Stimulated activated CD8-positive, alpha-beta memory T cell treated with anti-CD3 and anti-CD28 coated beads, Interleukin-4, amount 100 ng/mL, for 1 hour (primary cell): ENCODE measurements at regions not wholly inside any gene's neighbourhood (a gene's known extent, or its start where the extent isn't known, plus 50 kb on each side); places are given as distances from the start of the nearest gene placed in this dataset.

Experiments
- DNase-seq, 2 donors: peaks; one replicate each; pipeline ENCODE4 v3.0.0-alpha.2; 2020; ENCODE audit warnings: low read depth in 2 of 2, low spot score in 1 of 2

- DNase-seq, result no peak
These were observed 95.1 kb downstream of the FASLG start for GRCh38 chr1:172753964-172754363.

- no peak for DNase-seq
These were observed 95.7 kb downstream of the FASLG start for GRCh38 chr1:172754609-172755008.

GRCh38 chr1:172755099-172755498 is 96.2 kb downstream of the FASLG start:
- no peak for DNase-seq

GRCh38 chr1:172756024-172756423 is 97.1 kb downstream of the FASLG start:
- no peak for DNase-seq

GRCh38 chr1:172758259-172758658 is 99.4 kb downstream of the FASLG start:
- DNase-seq, result no peak

- DNase-seq, result no peak
These were observed 101.2 kb downstream of the FASLG start for GRCh38 chr1:172760121-172760520.

GRCh38 chr1:172761581-172762486 is 102.9 kb downstream of the FASLG start:
- no peak for DNase-seq

GRCh38 chr1:172763057-172763456 is 104.2 kb downstream of the FASLG start:
- no peak for DNase-seq

- DNase-seq, result no peak
These were observed 105.5 kb downstream of the FASLG start for GRCh38 chr1:172764378-172764777.

DNA sequence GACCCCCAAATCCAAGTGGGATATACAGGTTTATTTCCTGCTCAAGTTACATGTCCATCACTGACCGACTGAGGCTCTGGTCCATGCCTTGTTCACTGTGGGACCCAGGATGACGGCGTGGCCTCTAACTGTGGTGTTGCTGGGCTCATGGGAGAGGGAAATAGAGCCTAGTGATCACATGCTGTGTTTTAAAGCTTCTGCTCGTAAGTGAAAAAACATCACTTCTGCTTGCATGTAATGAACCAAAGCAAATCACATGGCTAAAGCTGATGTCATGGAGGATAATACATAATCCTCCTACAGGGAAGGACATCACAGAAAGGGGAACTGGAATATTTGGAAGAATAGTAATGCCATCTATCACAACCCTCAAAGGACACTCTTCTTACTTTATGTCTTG is 107.6 kb downstream of the FASLG start:
- DNase-seq, result no peak

- no peak for DNase-seq
These were observed 111.2 kb downstream of the FASLG start for GRCh38 chr1:172770071-172770470.

DNA sequence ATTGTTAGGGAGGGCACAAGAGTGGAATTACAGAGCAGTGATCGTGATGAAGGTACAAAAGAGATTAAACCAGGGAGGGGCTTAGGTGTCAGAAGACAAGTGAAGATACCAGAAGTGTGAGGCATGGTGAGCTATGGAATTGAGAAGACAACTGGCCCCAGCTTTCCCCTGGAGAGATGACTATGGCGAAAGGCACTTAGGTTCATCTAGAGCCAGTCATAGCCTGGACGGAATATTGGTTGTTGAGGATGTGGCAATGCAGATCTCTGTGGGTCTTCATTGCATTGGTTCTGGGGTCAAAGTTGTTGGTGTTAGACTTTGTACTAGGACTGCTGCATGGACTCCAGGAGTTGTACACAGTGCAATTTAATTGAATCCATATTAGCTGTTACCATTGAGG is 115.7 kb downstream of the FASLG start:
- DNase-seq, result no peak

- DNase-seq, result no peak
These were observed 116.7 kb downstream of the FASLG start for GRCh38 chr1:172775606-172776005.

DNA sequence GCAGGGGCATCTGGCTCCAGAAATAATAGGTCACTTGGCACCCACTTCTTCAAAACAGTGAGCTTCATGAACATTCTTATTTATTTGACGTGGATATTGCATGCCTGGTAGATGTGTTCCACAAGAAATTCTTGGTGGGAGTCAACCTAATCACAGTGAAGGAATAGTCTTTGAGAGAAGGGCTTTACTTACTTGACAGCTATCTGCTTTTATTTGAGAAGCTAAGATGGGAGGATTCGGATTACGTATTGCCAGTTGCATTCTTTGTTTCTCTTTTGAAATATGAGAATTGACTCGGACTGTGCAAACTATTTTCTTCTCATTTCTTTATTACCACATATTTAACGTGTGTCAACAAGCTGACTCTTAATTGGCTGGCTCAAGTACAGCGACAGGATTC is 117.2 kb downstream of the FASLG start:
- no peak for DNase-seq

GRCh38 chr1:172777767-172778166 is 118.9 kb downstream of the FASLG start:
- no peak for DNase-seq

- DNase-seq, result no peak
These were observed 119.9 kb downstream of the FASLG start for GRCh38 chr1:172778456-172779455.

- DNase-seq, result no peak
These were observed 120.6 kb downstream of the FASLG start for GRCh38 chr1:172779491-172779890.

- no peak for DNase-seq
These were observed 122.7 kb downstream of the FASLG start for GRCh38 chr1:172781513-172782140.

- no peak for DNase-seq
These were observed 130.9 kb downstream of the FASLG start for GRCh38 chr1:172789840-172790239.

- no peak for DNase-seq
These were observed 131.3 kb downstream of the FASLG start for GRCh38 chr1:172790245-172790644.

DNA sequence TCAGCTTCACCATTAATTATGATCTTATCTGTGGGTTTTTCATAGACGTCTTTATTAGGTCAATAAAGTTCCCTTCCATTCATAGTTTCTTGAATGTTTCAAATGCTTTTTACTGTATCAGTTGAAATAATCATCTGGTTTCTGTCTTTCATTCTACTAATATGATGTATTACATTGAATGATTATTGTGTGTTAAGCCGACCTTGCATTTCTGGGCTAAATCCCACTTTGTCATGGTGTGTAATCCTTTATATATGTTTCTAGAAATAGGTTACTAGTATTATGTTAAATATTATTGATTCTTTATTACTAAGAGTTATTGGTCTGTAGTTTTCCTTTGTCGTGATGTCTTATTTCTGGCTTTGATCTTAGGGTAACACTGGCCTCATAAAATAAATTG is 134.9 kb downstream of the FASLG start:
- no peak for DNase-seq
